Esophagus squamous epithelium (tissue), 5 donors: ENCODE measurements at regions not wholly inside any gene's neighbourhood (a gene's known extent, or its start where the extent isn't known, plus 50 kb on each side); places are given as distances from the start of the nearest gene placed in this dataset.
A peak's percentile ranks its signal among the peaks of the same experiment; 100 is the strongest.

Source experiments
- DNase-seq: peaks from one replicate; lab custom pipeline; 2025; lab: John Stamatoyannopoulos, UW
- H3K27ac ChIP-seq, 4 donors: fragments of 200-600 bp; sonication (generic); one replicate each; pipeline ENCODE4 v1.5.1; 2016 to 2019; ENCODE audit warnings: mild to moderate bottlenecking in 1 of 4
- H3K27me3 ChIP-seq, 4 donors: fragments of 200-600 bp; sonication (generic); 1 replicate in 3 of 4; 2 replicates in 1 of 4; pipeline versions ENCODE4 v1.5.1 to v1.6.0; 2017 to 2021; ENCODE audit warnings: antibody characterized with exemption in 1 of 4
- H3K36me3 ChIP-seq, 3 donors: fragments of 200-600 bp; sonication (generic); one replicate each; pipeline ENCODE4 v1.5.1; 2016 to 2019
- H3K4me1 ChIP-seq, 3 donors: fragments of 200-600 bp; sonication (generic); one replicate each; pipeline ENCODE4 v1.5.1; 2017 to 2019
- H3K4me3 ChIP-seq, 4 donors: fragments of 200-600 bp; sonication (generic); 1 replicate in 3 of 4; 2 replicates in 1 of 4; pipeline ENCODE4 v1.5.1; 2016 to 2019; ENCODE audit warnings: mild to moderate bottlenecking in 2 of 4, moderate library complexity in 1 of 4
- H3K9me3 ChIP-seq, 3 donors: fragments of 200-600 bp; sonication (generic); one replicate each; pipeline ENCODE4 v1.5.1; 2016 to 2019
- POLR2A ChIP-seq, 4 donors: fragments of 450-650 bp; IDR thresholded peaks; one replicate each; pipeline ENCODE4 v1.6.1; 2017; ENCODE audit warnings: antibody characterized with exemption in 4 of 4, mild to moderate bottlenecking in 4 of 4, moderate library complexity in 3 of 4
- WGBS, 2 donors: methylation state at CpG; one replicate each; pipeline ENCODE4 v1.1.5; 2018; 5-methylcytosine and 5-hydroxymethylcytosine counted together
- intact Hi-C: fragments of 100-400 bp; cut with DNase I; formaldehyde crosslinking; loops from one replicate; pipeline ENCODE4 v1.15.0; 2022
- TF ChIP-seq, protein P1 (sequence below), 6 experiments: fragments of 450-650 bp in 4 of 6; fragments of 200-600 bp in 2 of 6; sonication (generic) in 2 of 6; IDR thresholded peaks; one replicate each; pipeline ENCODE4 v1.5.1; 2016 to 2019; ENCODE audit warnings: antibody characterized with exemption in 6 of 6, mild to moderate bottlenecking in 4 of 6, moderate library complexity in 4 of 6
- donor health status: DM: yes; HTN: yes; CAD: no.

DNA sequence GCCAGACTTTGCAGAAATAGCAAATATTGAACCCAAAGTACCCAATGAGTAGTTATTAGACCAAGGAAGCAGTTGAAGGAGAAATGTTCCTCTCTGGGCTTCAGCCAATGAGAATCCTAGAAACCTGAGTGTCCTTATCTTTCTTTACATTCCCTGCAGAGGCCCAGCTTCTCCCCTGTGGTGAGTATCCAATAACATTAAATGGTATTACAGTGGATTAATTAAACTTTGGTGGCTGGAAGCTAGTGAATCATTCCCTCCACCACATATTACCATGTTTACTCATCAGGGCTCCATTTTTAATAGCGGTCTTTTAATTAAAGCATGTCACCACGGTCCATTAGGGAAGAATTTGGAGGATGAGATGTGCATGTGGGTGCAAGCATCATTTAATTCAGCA, 74.0 kb downstream of the UNC5CL start:
- no peak overlapping the region for H3K4me3 ChIP-seq
- intact Hi-C loops = no loop called here
- no peaks in the 10 kb centered on the region for H3K27me3 ChIP-seq
- no peaks in the 10 kb centered on the region for H3K36me3 ChIP-seq
- 61 to 80% methylated on average over 2 of the region's 2 CpGs for WGBS, 2 donors
- DNase-seq = no peak
- H3K4me1 ChIP-seq = peaks cover 0 to 8% (median 0%) of the 10 kb centered on the region in 3 donors
- H3K9me3 ChIP-seq = no peaks in the 10 kb centered on the region
- no peak for TF ChIP-seq POLR2A (IDR thresholded peaks at IDR 0.05)
- TF ChIP-seq, protein P1, sequence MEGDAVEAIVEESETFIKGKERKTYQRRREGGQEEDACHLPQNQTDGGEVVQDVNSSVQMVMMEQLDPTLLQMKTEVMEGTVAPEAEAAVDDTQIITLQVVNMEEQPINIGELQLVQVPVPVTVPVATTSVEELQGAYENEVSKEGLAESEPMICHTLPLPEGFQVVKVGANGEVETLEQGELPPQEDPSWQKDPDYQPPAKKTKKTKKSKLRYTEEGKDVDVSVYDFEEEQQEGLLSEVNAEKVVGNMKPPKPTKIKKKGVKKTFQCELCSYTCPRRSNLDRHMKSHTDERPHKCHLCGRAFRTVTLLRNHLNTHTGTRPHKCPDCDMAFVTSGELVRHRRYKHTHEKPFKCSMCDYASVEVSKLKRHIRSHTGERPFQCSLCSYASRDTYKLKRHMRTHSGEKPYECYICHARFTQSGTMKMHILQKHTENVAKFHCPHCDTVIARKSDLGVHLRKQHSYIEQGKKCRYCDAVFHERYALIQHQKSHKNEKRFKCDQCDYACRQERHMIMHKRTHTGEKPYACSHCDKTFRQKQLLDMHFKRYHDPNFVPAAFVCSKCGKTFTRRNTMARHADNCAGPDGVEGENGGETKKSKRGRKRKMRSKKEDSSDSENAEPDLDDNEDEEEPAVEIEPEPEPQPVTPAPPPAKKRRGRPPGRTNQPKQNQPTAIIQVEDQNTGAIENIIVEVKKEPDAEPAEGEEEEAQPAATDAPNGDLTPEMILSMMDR (IDR thresholded peaks at IDR 0.05) = no peak
- no peak overlapping the region for H3K27ac ChIP-seq

DNA sequence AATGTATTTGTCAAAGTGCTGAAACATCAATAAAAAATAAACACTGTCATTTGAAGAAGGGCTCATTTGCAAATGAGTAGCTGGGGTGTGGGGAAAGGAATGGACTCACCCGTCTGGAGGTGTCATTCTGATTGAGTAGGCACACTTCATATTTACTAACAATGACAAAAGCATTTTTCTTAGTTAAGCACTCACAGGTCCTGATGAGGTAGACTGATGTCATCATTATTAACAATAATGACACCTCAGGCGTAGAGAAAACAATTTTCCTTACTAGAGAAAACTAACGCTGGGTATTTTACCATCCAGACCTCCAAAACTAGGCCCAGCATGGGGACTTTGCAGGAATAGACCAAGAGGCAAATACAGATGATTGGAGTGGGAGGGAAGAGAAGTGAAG, 76.0 kb downstream of the UNC5CL start:
- TF ChIP-seq, protein P1 (IDR thresholded peaks at IDR 0.05) = no peak
- no peak for TF ChIP-seq POLR2A (IDR thresholded peaks at IDR 0.05)
- H3K27me3 ChIP-seq = no peaks in the 10 kb centered on the region
- no peak for DNase-seq
- intact Hi-C loops = no loop called here
- no peaks in the 10 kb centered on the region for H3K9me3 ChIP-seq
- no peaks in the 10 kb centered on the region for H3K36me3 ChIP-seq
- no peak overlapping the region for H3K27ac ChIP-seq
- peaks cover 0 to 8% (median 0%) of the 10 kb centered on the region in 3 donors for H3K4me1 ChIP-seq
- H3K4me3 ChIP-seq = no peak overlapping the region
- 77 to 82% methylated on average over 3 of the region's 3 CpGs for WGBS, 2 donors

DNA sequence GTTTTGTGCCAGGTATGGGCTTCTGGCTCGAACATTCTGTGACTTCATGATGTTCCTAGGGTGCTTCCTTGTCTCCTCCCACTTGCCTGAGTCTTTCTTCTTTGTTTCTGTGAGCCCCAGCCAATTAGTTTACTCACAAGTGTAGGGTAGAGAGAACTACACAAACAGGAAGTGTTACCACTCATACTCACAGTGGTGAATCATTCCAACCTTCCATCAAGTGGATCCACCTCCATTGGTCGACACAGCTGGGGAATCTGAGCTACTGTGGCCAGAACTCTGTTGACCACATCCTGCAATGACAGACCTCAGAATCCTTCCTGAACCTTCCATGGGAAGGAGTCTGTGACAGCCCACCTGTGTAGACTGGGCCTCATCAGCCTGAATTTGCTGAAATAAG, 76.8 kb downstream of the UNC5CL start:
- no peak for DNase-seq
- H3K4me1 ChIP-seq = peaks cover 0 to 8% (median 0%) of the 10 kb centered on the region in 3 donors
- H3K27ac ChIP-seq = peak overlapping the region in 1 of 4 donors; percentile 22
- 25 to 26% methylated on average over 2 of the region's 2 CpGs for WGBS, 2 donors
- intact Hi-C loops = no loop called here
- no peaks in the 10 kb centered on the region for H3K27me3 ChIP-seq
- H3K9me3 ChIP-seq = no peaks in the 10 kb centered on the region
- TF ChIP-seq, protein P1 (IDR thresholded peaks at IDR 0.05) = no peak
- no peak for TF ChIP-seq POLR2A (IDR thresholded peaks at IDR 0.05)
- H3K36me3 ChIP-seq = no peaks in the 10 kb centered on the region
- no peak overlapping the region for H3K4me3 ChIP-seq

DNA sequence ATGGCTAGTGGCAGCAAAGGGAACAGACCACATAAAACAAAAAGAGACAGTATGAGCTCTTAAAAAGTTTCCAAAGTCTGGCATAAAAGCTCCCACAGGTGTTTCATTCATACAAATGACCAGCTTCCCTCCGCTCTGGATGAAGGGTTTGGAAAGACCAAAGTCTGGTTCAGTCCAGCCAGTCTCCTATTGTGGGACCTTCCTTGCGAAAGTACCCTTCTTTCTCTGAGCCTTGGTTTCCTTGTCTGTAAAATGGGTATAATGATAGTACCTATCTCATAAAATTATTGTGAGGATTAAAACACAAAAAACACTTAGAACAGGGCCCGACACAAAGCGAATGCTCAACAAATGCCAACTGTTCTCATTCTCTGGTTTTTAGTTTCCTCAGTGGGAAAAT, 77.2 kb downstream of the UNC5CL start:
- Histone ChIP-seq H3K27me3 (no peaks in the 10 kb centered on the region), H3K4me3 (no peak overlapping the region), H3K36me3 (no peaks in the 10 kb centered on the region), H3K4me1 (peaks cover 0 to 8% (median 0%) of the 10 kb centered on the region in 3 donors), H3K9me3 (no peaks in the 10 kb centered on the region), H3K27ac (peak overlapping the region in 1 of 4 donors; percentile 4)
- intact Hi-C loops = no loop called here
- no peak for DNase-seq
- 94 to 96% methylated on average over 4 of the region's 4 CpGs for WGBS, 2 donors
- TF ChIP-seq, protein P1 (IDR thresholded peaks at IDR 0.05) = no peak
- TF ChIP-seq POLR2A (IDR thresholded peaks at IDR 0.05) = no peak

DNA sequence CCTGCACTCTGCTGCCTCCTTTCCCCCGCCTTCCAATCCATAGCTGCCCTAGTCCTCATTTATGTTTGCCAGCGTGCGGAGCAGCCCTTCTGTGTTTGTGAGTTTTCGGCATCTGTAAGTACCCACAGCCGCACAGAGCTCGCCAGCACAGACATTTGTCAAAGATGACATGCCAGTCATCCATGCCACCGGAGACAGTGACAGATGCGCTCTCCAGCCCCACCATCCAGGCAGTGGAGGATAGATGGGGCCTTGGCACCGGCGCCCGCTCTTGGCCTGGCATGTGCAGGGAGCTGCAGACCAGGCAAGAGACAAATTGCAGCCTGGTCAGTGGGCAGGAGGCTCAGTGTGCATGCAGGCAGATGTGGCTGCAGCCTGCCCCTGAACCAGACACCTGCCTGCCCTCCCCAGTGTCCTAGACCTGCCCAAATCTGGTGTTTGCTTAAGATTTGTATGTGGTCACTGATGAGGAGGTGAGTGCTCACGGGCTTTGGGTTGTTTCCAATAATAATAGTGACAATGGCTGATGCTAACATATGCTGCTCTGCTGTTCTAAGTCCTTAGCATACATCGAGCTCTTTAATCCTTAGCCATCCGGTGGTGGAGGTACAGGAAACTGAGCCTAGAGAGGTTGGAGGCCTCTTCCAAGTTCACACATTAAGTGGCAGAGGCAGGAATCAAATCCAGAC, 78.1 kb downstream of the UNC5CL start:
- H3K4me3 ChIP-seq = no peak overlapping the region
- no peak overlapping the region for H3K27ac ChIP-seq
- no peak for DNase-seq
- TF ChIP-seq, protein P1 (IDR thresholded peaks at IDR 0.05) = no peak
- TF ChIP-seq POLR2A (IDR thresholded peaks at IDR 0.05) = no peak
- H3K36me3 ChIP-seq = no peaks in the 10 kb centered on the region
- no peaks in the 10 kb centered on the region for H3K27me3 ChIP-seq
- intact Hi-C loops = no loop called here
- H3K4me1 ChIP-seq = peaks cover 0 to 8% (median 0%) of the 10 kb centered on the region in 3 donors
- 74 to 96% methylated on average over 7 to 13 of the region's 14 CpGs for WGBS, 2 donors
- H3K9me3 ChIP-seq = no peaks in the 10 kb centered on the region
